ENCODE measurements at regions not wholly inside any gene's neighbourhood (a gene's known extent, or its start where the extent isn't known, plus 50 kb on each side); places are given as distances from the start of the nearest gene placed in this dataset.
"Not testable (repeated sequence)": the region's sequence is repeated elsewhere in the genome, so short reads cannot be mapped to it uniquely, and the experiment has no call there.

DNA sequence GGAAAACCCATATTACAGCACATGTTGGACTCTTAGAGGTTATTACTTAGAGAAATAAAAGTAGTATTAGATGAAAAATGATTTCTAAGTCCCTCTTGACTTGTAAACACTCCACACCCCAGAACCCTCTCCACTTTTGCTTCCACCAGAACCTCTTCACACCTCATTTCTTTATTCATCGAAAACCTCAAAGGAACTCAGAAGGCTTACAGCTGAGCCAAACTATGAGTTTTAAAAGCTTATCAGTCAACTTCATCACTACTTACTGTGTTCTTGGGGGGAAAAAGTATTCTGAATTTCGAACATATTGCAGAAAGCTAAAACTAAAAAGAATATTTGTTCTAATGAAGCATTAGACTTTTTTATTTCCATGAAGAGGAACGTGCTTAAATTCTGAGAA, 547.8 kb upstream of the STEAP1 start:
- H3K36me3 ChIP-seq (ENCODE audit: control insufficient read depth in 5 of 5, insufficient read depth in 5 of 5, low read length in 5 of 5): no peaks in the 10 kb centered on the region
- no peak overlapping the region for H3K9ac ChIP-seq (ENCODE audit: low read length in 5 of 5)
- H3K4me3 ChIP-seq (ENCODE audit: low read depth in 1 of 5, low read length in 5 of 5): no peak overlapping the region
- H3K27me3 ChIP-seq (ENCODE audit: control insufficient read depth in 5 of 5, insufficient read depth in 4 of 5, low read length in 5 of 5): no peaks in the 10 kb centered on the region
- no peak overlapping the region for H3K27ac ChIP-seq (ENCODE audit: low read depth, low read length)
- H3K9me3 ChIP-seq (ENCODE audit: control insufficient read depth in 5 of 5, low read length in 5 of 5): peaks cover 0 to 4% (median 0%) of the 10 kb centered on the region in 5 donors
- H3K4me1 ChIP-seq (ENCODE audit: control insufficient read depth in 5 of 5, insufficient read depth in 5 of 5, low read length in 5 of 5): no peaks in the 10 kb centered on the region

DNA sequence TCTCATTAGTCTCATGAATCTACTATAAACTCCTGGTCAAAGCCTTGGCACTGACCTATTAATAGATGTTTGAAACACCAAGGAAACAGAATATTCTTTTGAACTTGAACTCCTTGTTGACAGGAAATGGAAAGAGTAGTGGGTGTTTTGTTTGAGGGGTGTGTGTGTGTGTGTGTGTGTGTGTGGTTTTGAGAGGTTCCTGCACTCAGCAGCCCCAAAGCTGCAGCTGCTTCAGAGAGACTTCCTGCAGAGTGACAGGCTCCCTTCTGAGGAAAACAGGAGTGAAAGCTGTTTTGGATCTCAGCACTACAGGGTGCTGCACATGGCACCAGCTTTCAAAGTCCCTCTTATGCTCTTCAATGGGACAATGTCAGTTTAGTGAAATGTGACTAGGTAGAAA, 546.5 kb upstream of the STEAP1 start:
- Histone ChIP-seq H3K4me3 (ENCODE audit: low read depth in 1 of 5, low read length in 5 of 5) (no peak overlapping the region), H3K36me3 (ENCODE audit: control insufficient read depth in 5 of 5, insufficient read depth in 5 of 5, low read length in 5 of 5) (no peaks in the 10 kb centered on the region), H3K27ac (ENCODE audit: low read depth, low read length) (no peak overlapping the region), H3K9ac (ENCODE audit: low read length in 5 of 5) (no peak overlapping the region), H3K4me1 (ENCODE audit: control insufficient read depth in 5 of 5, insufficient read depth in 5 of 5, low read length in 5 of 5) (no peaks in the 10 kb centered on the region), H3K9me3 (ENCODE audit: control insufficient read depth in 5 of 5, low read length in 5 of 5) (no peaks in the 10 kb centered on the region), H3K27me3 (ENCODE audit: control insufficient read depth in 5 of 5, insufficient read depth in 4 of 5, low read length in 5 of 5) (no peaks in the 10 kb centered on the region)

DNA sequence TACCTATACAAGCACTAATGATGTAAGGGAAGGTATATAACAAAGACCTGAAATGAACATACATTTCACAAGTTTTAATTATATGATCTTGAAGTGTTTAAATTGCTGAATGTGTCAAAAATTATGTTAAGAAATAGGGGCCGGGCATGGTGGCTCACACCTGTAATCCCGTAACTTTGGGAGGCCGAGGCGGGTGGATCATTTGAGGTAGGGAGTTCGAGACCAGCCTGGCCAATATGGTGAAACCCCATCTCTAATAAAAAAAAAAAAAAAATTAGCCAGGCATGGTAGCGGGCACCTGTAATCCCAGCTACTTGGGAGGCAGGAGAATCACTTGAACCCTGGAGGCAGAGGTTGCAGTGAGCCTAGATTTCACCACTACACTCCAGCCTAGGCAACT, 537.4 kb upstream of the STEAP1 start:
- H3K27ac ChIP-seq (ENCODE audit: low read depth, low read length); H3K36me3 ChIP-seq (ENCODE audit: control insufficient read depth in 5 of 5, insufficient read depth in 5 of 5, low read length in 5 of 5); H3K27me3 ChIP-seq (ENCODE audit: control insufficient read depth in 5 of 5, insufficient read depth in 4 of 5, low read length in 5 of 5); H3K9me3 ChIP-seq (ENCODE audit: control insufficient read depth in 5 of 5, low read length in 5 of 5); H3K4me3 ChIP-seq (ENCODE audit: low read depth in 1 of 5, low read length in 5 of 5); H3K9ac ChIP-seq (ENCODE audit: low read length in 5 of 5); H3K4me1 ChIP-seq (ENCODE audit: control insufficient read depth in 5 of 5, insufficient read depth in 5 of 5, low read length in 5 of 5): not testable (repeated sequence)

DNA sequence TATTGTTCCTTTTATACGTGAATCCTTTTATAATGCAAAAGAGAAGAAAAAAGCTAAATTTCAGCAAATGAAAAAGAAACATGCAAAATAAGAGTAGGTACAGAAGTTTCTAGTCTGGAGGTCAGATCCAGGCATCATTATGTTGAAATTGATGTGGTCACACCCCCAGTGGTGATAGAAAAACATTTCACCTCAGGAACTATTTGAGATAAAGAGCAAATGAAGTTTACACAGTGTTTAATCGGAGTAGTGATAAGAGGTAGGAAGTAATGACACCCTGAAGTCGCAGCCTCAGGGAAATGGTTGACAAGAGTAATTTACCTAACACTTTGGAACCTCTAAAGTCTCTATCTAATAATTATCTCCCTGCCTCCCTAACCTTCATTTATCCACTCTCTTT, 536.0 kb upstream of the STEAP1 start:
- Histone ChIP-seq H3K27me3 (ENCODE audit: control insufficient read depth in 5 of 5, insufficient read depth in 4 of 5, low read length in 5 of 5) (no peaks in the 10 kb centered on the region), H3K9me3 (ENCODE audit: control insufficient read depth in 5 of 5, low read length in 5 of 5) (no peaks in the 10 kb centered on the region), H3K9ac (ENCODE audit: low read length in 5 of 5) (no peak overlapping the region), H3K4me1 (ENCODE audit: control insufficient read depth in 5 of 5, insufficient read depth in 5 of 5, low read length in 5 of 5) (no peaks in the 10 kb centered on the region), H3K36me3 (ENCODE audit: control insufficient read depth in 5 of 5, insufficient read depth in 5 of 5, low read length in 5 of 5) (no peaks in the 10 kb centered on the region), H3K4me3 (ENCODE audit: low read depth in 1 of 5, low read length in 5 of 5) (no peak overlapping the region), H3K27ac (ENCODE audit: low read depth, low read length) (no peak overlapping the region)

DNA sequence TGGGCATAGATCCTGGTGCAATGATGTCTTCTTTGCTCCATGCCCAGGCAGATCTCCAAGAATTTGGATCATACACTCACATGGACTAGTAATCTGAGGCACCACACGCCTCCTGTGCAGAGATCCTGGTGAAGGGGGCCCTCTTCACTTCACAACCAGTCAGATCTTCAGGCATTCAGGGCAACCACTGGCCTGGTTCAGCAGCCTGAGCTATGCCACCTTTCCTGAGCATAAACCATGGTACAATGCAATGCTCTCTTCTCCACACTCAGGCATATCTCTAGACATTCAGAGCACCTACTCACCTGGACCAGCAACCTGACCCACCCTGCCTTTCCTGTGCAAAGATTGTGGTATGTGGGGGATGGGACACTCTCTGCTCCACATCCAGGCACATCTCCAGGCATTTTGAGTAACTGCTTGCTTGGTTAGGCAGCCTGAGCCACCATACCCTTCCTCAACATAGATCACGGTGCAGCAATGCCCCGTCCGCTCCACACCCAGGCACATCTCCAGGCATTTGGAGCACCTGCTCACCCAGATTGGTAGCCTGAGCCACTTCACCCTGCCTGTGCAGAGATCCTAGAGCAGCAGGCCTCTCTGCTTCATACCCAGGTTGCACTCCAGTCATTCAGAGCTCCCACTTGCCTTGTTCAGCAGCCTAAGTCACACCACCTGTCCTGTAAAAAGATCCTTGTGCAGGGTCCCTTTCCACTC, 532.2 kb upstream of the STEAP1 start:
- Histone ChIP-seq H3K9ac (ENCODE audit: low read length in 5 of 5) (no peak overlapping the region), H3K4me1 (ENCODE audit: control insufficient read depth in 5 of 5, insufficient read depth in 5 of 5, low read length in 5 of 5) (no peaks in the 10 kb centered on the region), H3K27me3 (ENCODE audit: control insufficient read depth in 5 of 5, insufficient read depth in 4 of 5, low read length in 5 of 5) (no peaks in the 10 kb centered on the region), H3K27ac (ENCODE audit: low read depth, low read length) (no peak overlapping the region), H3K36me3 (ENCODE audit: control insufficient read depth in 5 of 5, insufficient read depth in 5 of 5, low read length in 5 of 5) (no peaks in the 10 kb centered on the region), H3K4me3 (ENCODE audit: low read depth in 1 of 5, low read length in 5 of 5) (no peak overlapping the region), H3K9me3 (ENCODE audit: control insufficient read depth in 5 of 5, low read length in 5 of 5) (no peaks in the 10 kb centered on the region)

DNA sequence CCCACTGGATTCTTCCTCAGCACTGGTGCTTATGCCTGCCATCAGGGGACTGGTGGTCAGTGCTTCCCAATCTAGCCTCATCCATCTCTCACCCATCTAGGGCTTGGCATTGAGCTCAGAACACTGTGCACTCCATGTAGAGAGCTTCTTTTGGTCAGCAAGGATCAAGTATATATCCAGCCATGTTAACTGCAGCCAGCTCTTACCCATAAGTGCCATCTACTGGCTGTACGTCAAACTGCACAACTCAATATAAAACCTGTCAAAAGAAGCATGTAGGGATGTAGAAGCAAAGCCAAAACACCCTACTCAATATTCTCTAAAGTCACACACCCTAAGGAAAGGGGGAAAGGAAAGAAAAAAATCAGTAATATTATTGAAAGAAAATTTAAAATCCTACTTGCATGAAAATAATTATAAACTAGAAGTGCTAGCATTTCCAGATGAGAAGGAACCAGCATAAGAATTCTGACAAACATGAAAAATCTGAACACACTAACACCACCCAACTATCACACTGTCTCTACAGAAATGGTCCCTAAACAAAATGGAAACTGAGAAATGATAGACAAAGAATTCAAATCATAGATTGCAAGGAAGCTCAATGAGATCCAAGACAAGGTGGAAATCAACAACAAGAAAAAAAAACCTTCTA, 531.1 kb upstream of the STEAP1 start:
- Histone ChIP-seq H3K4me3 (ENCODE audit: low read depth in 1 of 5, low read length in 5 of 5) (no peak overlapping the region), H3K27me3 (ENCODE audit: control insufficient read depth in 5 of 5, insufficient read depth in 4 of 5, low read length in 5 of 5) (no peaks in the 10 kb centered on the region), H3K27ac (ENCODE audit: low read depth, low read length) (no peak overlapping the region), H3K9ac (ENCODE audit: low read length in 5 of 5) (no peak overlapping the region), H3K36me3 (ENCODE audit: control insufficient read depth in 5 of 5, insufficient read depth in 5 of 5, low read length in 5 of 5) (no peaks in the 10 kb centered on the region), H3K9me3 (ENCODE audit: control insufficient read depth in 5 of 5, low read length in 5 of 5) (no peaks in the 10 kb centered on the region), H3K4me1 (ENCODE audit: control insufficient read depth in 5 of 5, insufficient read depth in 5 of 5, low read length in 5 of 5) (no peaks in the 10 kb centered on the region)

DNA sequence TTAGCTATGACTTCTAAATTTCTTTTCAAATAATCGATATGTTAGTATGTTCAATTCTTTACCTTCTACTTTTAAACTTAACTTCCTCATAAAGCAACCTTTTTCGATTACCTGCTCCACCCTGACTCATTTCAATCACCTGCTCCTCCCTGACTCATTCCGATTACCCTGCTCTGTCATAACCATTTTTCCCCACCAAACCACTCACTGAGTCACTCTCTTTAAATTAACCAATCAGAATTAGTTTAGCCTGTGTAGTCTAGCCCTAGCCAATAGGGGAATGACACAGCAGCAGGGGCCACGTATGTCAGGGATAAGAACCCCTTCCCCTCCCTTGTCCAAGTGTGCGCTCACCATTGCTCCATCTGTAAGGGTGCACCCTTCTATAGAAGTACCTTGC, 530.1 kb upstream of the STEAP1 start:
- not testable (repeated sequence) for H3K27ac ChIP-seq (ENCODE audit: low read depth, low read length); H3K36me3 ChIP-seq (ENCODE audit: control insufficient read depth in 5 of 5, insufficient read depth in 5 of 5, low read length in 5 of 5); H3K4me3 ChIP-seq (ENCODE audit: low read depth in 1 of 5, low read length in 5 of 5); H3K9ac ChIP-seq (ENCODE audit: low read length in 5 of 5); H3K27me3 ChIP-seq (ENCODE audit: control insufficient read depth in 5 of 5, insufficient read depth in 4 of 5, low read length in 5 of 5); H3K4me1 ChIP-seq (ENCODE audit: control insufficient read depth in 5 of 5, insufficient read depth in 5 of 5, low read length in 5 of 5); H3K9me3 ChIP-seq (ENCODE audit: control insufficient read depth in 5 of 5, low read length in 5 of 5)

DNA sequence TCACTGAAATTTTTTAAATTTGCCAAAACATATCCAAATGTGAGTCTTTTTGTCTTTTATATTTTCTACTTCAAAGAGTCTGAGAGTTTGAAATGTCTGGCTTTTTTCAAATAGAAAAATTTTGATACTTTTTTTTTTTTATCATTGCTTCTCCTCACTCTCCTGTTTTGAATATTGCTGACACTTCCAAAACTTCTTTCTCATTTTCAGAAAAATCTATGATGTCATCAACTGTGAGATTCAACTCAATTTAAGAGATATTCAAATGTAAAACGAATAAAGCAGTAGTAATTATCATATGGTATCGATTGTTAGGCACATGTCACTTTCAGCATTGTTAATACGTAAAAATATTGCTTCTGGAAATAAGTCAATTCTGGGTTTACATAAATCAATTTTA, 505.8 kb upstream of the STEAP1 start:
- Histone ChIP-seq H3K9ac (ENCODE audit: low read length in 5 of 5) (no peak overlapping the region), H3K36me3 (ENCODE audit: control insufficient read depth in 5 of 5, insufficient read depth in 5 of 5, low read length in 5 of 5) (no peaks in the 10 kb centered on the region), H3K4me3 (ENCODE audit: low read depth in 1 of 5, low read length in 5 of 5) (no peak overlapping the region), H3K27me3 (ENCODE audit: control insufficient read depth in 5 of 5, insufficient read depth in 4 of 5, low read length in 5 of 5) (no peaks in the 10 kb centered on the region), H3K4me1 (ENCODE audit: control insufficient read depth in 5 of 5, insufficient read depth in 5 of 5, low read length in 5 of 5) (no peaks in the 10 kb centered on the region), H3K9me3 (ENCODE audit: control insufficient read depth in 5 of 5, low read length in 5 of 5) (no peaks in the 10 kb centered on the region), H3K27ac (ENCODE audit: low read depth, low read length) (no peak overlapping the region)

DNA sequence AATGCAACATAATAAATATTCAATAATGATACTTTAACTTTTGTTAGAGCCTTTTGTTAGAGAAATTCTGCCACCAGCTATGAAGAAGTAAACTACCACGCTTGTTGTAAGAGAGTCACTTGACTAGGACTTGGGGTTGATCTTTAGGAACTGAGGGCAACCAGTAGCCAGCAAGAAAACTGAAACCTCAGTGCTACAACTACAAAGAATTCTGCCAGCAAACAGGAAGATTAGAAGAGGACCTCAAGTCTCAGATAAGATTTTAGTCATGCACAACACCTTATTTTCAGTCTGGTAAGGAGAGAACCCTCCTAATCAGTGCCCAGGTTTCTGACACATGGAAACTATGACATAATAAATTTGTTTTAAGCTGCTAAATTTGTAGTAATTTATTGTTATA, 498.3 kb upstream of the STEAP1 start:
- H3K9ac ChIP-seq (ENCODE audit: low read length in 5 of 5): no peak overlapping the region
- no peaks in the 10 kb centered on the region for H3K27me3 ChIP-seq (ENCODE audit: control insufficient read depth in 5 of 5, insufficient read depth in 4 of 5, low read length in 5 of 5)
- H3K36me3 ChIP-seq (ENCODE audit: control insufficient read depth in 5 of 5, insufficient read depth in 5 of 5, low read length in 5 of 5): no peaks in the 10 kb centered on the region
- H3K4me3 ChIP-seq (ENCODE audit: low read depth in 1 of 5, low read length in 5 of 5): no peak overlapping the region
- H3K4me1 ChIP-seq (ENCODE audit: control insufficient read depth in 5 of 5, insufficient read depth in 5 of 5, low read length in 5 of 5): no peaks in the 10 kb centered on the region
- no peak overlapping the region for H3K27ac ChIP-seq (ENCODE audit: low read depth, low read length)
- H3K9me3 ChIP-seq (ENCODE audit: control insufficient read depth in 5 of 5, low read length in 5 of 5): no peaks in the 10 kb centered on the region

DNA sequence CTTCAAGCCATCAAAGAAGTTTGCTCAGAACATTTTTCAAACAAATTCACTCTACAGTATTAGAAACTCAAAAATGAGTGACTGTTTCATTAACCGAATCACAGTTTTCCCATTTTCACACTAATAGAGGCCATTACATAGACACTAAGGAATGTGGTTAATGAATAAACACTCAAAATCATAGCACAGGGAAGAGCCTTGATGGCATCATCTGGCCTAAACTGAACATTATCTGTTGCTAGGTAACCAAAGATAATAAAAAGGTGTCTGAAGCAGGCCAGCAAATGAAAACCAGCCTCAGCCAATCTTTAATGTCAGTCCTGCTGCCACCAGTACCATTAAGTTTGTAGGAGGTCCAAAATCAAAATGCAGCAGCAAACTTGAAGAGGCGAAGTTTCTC, 492.4 kb upstream of the STEAP1 start:
- no peaks in the 10 kb centered on the region for H3K4me1 ChIP-seq (ENCODE audit: control insufficient read depth in 5 of 5, insufficient read depth in 5 of 5, low read length in 5 of 5)
- H3K9ac ChIP-seq (ENCODE audit: low read length in 5 of 5): no peak overlapping the region
- no peak overlapping the region for H3K4me3 ChIP-seq (ENCODE audit: low read depth in 1 of 5, low read length in 5 of 5)
- no peaks in the 10 kb centered on the region for H3K36me3 ChIP-seq (ENCODE audit: control insufficient read depth in 5 of 5, insufficient read depth in 5 of 5, low read length in 5 of 5)
- H3K9me3 ChIP-seq (ENCODE audit: control insufficient read depth in 5 of 5, low read length in 5 of 5): no peaks in the 10 kb centered on the region
- no peak overlapping the region for H3K27ac ChIP-seq (ENCODE audit: low read depth, low read length)
- H3K27me3 ChIP-seq (ENCODE audit: control insufficient read depth in 5 of 5, insufficient read depth in 4 of 5, low read length in 5 of 5): no peaks in the 10 kb centered on the region

All from subcutaneous abdominal adipose tissue (tissue), 5 donors.